ENCODE measurements at regions not wholly inside any gene's neighbourhood (a gene's known extent, or its start where the extent isn't known, plus 50 kb on each side); places are given as distances from the start of the nearest gene placed in this dataset.

DNA sequence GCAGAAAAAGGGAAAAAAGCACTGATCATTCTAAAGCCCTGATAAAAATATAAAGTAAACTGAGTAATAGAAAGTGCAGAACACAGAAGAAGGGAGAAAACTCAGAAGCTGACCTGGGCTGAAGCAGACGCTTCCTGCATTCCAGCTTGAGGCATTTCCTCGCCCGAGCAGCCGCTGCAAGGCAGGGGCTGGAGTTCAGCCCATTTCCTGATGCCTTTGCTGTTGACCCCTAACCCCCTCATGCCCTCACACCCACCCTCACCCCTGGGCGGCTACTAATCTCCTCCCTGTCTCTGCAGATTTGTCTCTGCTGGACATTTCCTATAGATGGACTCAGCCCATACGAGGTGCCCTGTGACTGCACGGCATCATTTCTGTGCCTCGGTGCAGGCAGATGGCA, 227.8 kb downstream of the NPHP4 start:
- TF ChIP-seq, protein P1, sequence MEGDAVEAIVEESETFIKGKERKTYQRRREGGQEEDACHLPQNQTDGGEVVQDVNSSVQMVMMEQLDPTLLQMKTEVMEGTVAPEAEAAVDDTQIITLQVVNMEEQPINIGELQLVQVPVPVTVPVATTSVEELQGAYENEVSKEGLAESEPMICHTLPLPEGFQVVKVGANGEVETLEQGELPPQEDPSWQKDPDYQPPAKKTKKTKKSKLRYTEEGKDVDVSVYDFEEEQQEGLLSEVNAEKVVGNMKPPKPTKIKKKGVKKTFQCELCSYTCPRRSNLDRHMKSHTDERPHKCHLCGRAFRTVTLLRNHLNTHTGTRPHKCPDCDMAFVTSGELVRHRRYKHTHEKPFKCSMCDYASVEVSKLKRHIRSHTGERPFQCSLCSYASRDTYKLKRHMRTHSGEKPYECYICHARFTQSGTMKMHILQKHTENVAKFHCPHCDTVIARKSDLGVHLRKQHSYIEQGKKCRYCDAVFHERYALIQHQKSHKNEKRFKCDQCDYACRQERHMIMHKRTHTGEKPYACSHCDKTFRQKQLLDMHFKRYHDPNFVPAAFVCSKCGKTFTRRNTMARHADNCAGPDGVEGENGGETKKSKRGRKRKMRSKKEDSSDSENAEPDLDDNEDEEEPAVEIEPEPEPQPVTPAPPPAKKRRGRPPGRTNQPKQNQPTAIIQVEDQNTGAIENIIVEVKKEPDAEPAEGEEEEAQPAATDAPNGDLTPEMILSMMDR (IDR thresholded peaks at IDR 0.05; ENCODE audit: control insufficient read depth, insufficient read depth, low read depth, low read length, missing control alignments) = no peak
- H3K4me3 ChIP-seq (ENCODE audit: control insufficient read depth, low read depth, low read length) = no peak overlapping the region
- no peak for DNase-seq (ENCODE audit: low read depth)

DNA sequence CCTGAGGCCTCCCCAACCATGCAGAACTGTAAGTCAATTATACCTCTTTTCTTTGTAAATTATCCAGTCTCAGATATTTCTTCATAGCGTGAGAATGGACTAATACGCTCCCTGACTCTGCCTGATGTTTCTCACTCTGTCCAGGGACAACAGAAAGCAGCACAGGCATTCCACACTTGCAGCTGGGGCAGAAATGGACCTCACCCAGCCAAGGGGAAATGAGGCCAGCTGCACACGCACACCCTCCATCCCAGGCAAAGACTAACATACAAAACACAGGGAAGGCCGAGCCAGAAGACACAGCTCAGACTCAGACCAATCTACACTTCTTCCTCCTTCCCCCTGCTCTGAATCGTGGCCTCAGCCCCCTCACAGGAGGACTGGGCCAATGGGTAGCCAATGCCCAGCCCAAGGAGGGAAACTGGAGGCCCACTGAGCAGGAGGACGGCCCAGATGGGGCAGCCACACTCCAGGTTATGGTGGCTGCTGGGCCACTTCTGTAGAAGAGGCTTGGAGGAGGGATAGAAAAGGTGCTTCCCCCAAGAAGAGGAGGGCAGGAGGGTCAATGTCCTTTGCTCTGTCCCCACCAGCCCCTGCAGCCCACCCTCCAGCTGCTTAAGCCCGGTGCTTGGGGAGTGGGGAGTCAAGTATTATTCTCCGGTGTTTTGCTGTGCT, 228.4 kb downstream of the NPHP4 start:
- no peak for DNase-seq (ENCODE audit: low read depth)
- TF ChIP-seq, protein P1 (IDR thresholded peaks at IDR 0.05; ENCODE audit: control insufficient read depth, insufficient read depth, low read depth, low read length, missing control alignments) = no peak
- H3K4me3 ChIP-seq (ENCODE audit: control insufficient read depth, low read depth, low read length) = no peak overlapping the region

DNA sequence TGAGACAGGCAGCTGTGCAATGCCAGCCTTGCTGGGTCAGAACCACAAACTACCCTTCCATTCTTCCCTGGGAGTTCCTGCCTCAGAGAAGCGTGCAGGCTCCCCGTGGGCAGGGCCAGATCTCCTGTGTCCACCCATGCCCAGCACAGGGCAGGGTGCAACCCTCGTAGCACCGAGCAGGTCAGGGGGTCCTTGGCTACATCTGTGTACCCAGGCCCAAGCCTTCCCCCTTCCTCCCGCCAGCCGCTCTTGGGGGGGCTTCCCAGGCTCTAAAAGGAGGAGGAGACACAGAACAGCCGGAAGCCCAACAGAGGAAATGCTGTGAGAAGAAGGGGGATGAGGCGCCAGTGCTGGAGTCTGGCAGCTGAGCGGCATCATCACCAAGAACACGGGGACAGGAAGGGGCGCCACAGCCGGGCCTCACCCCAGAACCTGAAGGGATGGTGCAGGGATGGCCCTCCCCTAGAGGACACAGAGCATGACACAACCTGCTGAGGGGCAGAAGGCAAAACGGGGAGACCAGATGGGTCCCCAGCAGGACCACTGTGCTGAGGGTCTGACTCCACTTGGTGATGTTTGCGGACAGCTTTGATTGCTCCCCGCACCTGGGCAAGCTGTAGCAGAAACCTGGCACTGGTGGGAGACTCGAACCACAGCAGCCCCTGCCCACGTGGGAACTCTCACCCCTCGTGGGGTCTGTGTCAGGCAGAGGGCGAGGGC, 233.2 kb downstream of the NPHP4 start:
- no peak overlapping the region for H3K4me3 ChIP-seq (ENCODE audit: control insufficient read depth, low read depth, low read length)
- TF ChIP-seq, protein P1 (IDR thresholded peaks at IDR 0.05; ENCODE audit: control insufficient read depth, insufficient read depth, low read depth, low read length, missing control alignments) = no peak
- DNase-seq (ENCODE audit: low read depth) = no peak

DNA sequence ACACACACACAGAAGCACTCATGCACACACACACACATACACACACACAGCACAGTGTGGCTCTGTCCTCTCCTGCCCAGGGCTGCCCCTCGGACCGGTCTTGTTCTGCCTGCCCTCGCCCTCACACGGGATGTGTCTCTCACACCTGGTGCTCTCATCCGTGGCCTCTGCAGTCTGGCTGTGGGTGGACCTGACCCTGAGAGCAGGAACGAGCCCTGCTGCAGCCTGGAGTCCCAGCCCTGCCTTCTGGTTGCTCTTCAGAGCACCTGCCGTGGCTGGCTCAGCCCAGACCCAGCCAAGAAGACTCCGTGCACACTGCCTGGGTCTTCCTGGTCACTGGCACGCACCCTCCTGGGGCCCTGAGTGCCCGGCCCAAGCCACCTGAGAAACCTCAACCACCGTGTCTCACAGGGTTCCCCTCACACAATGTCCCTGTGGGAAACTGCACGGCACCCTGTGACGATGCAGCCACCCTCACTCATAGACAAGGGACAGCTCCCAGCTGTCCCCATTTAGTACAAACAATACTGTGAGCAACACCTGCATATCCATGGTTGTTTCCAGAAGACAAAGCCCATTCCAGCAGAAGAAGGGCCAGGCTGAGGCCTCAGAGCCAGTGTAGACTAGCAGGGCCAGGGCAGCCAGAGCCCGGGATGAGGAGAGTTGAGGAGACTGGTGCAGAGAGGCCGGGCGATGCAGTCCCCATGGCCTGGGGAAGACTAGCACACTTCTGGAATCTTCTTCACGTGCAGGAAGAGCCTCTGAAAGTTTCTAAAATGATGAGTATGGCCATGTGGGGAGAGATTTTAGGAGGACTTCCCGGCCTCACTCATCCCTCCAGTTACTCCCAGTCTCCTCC, 234.0 kb downstream of the NPHP4 start:
- DNase-seq (ENCODE audit: low read depth) = no peak
- TF ChIP-seq, protein P1 (IDR thresholded peaks at IDR 0.05; ENCODE audit: control insufficient read depth, insufficient read depth, low read depth, low read length, missing control alignments) = no peak
- no peak overlapping the region for H3K4me3 ChIP-seq (ENCODE audit: control insufficient read depth, low read depth, low read length)

DNA sequence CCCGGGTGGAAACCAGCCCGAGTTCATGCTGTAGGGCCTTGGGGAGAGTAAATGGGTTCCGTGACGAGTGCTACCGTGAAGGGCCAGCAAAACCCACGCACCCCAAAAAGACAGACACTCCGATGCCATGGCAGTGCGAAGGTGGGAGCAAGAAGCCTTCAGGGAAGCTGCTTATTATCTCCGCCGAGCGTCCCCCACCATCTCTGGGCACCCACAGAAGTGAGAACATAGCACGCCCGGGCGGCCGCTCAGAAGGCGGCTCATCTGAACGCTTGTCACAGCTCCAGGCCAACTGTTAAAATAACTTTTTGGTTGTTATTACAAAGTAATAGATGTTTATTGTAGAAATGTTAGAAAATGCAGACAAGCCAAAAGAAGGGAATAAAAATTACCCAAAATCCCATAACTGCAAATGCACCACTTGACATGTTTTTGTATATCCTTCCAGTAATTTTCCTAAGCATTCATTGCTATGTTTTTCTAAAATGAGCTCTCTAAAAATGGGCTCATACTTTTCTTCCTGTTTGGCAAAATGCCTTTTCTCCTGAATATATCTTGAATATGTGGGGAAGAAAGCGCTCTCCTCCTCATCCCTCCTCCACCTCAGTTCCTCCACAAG, 234.9 kb downstream of the NPHP4 start:
- TF ChIP-seq, protein P1 (IDR thresholded peaks at IDR 0.05; ENCODE audit: control insufficient read depth, insufficient read depth, low read depth, low read length, missing control alignments) = no peak
- H3K4me3 ChIP-seq (ENCODE audit: control insufficient read depth, low read depth, low read length) = no peak overlapping the region
- DNase-seq (ENCODE audit: low read depth) = no peak
